Muscle of leg (tissue), 3 donors: ENCODE measurements at regions not wholly inside any gene's neighbourhood (a gene's known extent, or its start where the extent isn't known, plus 50 kb on each side); places are given as distances from the start of the nearest gene placed in this dataset.

Source experiments
- DNase-seq: peaks from one replicate; pipeline ENCODE4 v3.0.0; 2013
- H3K27ac ChIP-seq: one replicate; pipeline ENCODE4 v1.5.1; 2013; ENCODE audit warnings: mild to moderate bottlenecking, low read length, control low read depth
- H3K27me3 ChIP-seq: one replicate; pipeline ENCODE4 v1.6.1; 2013; ENCODE audit warnings: low read length; ENCODE audit not compliant: control insufficient read depth, insufficient read depth
- H3K36me3 ChIP-seq: one replicate; pipeline ENCODE4 v1.6.1; 2013; ENCODE audit warnings: low read length; ENCODE audit not compliant: control insufficient read depth, insufficient read depth
- H3K4me1 ChIP-seq: one replicate; pipeline ENCODE4 v1.6.1; 2013; ENCODE audit warnings: low read length; ENCODE audit not compliant: control insufficient read depth, insufficient read depth
- H3K4me3 ChIP-seq: one replicate; pipeline ENCODE4 v1.5.1; 2013; ENCODE audit warnings: low read length, control low read depth
- H3K9me3 ChIP-seq: replicated peaks from 2 replicates; pipeline ENCODE4 v1.6.1; 2013; ENCODE audit warnings: low read depth, low read length; ENCODE audit not compliant: control insufficient read depth
- WGBS: methylation state at CpG from one replicate; pipeline ENCODE4 v1.1.5; 2013; ENCODE audit warnings: missing lambda C conversion rate; ENCODE audit not compliant: insufficient coverage; 5-methylcytosine and 5-hydroxymethylcytosine counted together

DNA sequence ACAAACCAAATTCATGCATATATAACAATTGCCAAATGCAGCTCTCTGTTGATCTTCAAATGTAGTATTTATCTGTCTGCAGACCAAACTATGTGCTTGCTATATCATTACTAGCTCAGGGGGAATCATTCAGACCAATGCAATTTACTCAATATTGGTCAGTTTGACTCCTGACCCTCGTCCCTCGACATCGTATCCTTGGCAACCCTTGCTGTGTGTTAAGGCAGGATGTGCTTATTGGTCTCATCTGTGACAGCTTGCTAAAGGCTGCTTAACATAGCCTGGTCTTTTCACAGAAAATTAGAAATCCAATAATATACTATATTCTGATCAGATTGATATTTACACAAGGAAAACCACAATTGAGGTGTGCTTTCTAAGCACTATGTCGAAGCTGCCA lies 747.1 kb downstream of the GALR1 start:
- no peaks in the 10 kb centered on the region for H3K27me3 ChIP-seq
- no peaks in the 10 kb centered on the region for H3K36me3 ChIP-seq
- no peaks in the 10 kb centered on the region for H3K9me3 ChIP-seq
- WGBS: no CpG with 5 or more reads among the region's 4 CpGs
- H3K4me3 ChIP-seq: no peak overlapping the region
- no peak for DNase-seq
- H3K27ac ChIP-seq: no peak overlapping the region
- H3K4me1 ChIP-seq: no peaks in the 10 kb centered on the region

DNA sequence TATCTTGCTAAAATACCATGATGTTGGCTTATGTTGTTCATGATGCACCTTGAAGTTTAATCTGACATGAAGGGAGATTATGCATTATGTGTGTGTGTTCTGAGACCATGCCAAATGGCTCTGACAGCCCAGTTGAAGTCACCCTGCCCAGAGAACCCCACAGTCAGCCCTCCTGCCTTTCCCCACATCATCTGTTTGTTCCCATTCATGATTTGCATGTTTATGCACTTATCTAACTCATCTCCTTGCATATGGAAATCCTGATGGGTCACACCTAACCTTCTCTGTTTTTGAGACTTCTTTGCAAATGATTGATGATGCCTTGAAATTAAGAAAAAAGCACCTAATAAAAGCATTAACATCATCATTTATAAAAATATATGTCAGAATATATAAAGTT lies 752.2 kb downstream of the GALR1 start:
- Histone ChIP-seq H3K9me3 (no peaks in the 10 kb centered on the region), H3K27ac (no peak overlapping the region), H3K36me3 (no peaks in the 10 kb centered on the region), H3K27me3 (peaks cover 4% of the 10 kb centered on the region), H3K4me1 (no peaks in the 10 kb centered on the region), H3K4me3 (no peak overlapping the region)
- no peak for DNase-seq

DNA sequence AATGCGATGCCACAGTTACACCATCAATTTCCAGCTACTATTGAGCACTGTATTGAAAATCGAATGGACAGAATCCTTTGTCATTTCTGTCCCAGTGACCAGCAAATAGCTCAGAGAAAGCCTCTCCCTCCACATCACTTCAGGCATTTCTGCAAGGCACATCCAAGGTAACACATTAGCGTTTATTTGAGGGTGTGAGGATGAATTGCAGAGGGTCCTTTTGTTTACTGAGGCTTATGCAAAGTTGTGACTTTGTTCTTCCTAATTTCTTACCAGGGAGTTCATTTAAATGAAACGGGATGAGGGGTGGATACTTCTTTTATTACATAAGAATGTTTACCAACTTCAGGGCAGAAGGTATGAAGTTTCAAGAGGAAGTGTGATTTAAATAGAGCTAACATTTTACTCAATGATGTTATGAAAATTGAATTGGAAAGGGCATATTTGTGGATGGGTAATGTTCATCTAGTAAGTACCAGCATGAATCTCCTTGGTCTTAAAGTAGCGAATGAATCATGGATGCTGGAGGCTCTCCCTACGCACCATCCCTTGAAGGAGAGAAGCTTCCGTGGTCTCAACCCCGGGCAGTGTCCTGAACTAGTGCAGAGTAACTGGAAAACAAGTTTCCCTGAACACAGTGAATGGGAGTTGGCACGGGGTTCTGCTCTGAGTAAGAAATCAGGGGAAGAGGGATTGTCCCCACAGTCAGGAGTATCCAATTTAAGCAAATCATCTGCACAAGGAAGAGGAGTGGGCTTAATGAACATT lies 756.5 kb downstream of the GALR1 start:
- Histone ChIP-seq H3K27ac (no peak overlapping the region), H3K36me3 (no peaks in the 10 kb centered on the region), H3K9me3 (no peaks in the 10 kb centered on the region), H3K27me3 (peaks cover 4% of the 10 kb centered on the region), H3K4me1 (no peaks in the 10 kb centered on the region), H3K4me3 (no peak overlapping the region)
- no peak for DNase-seq
- WGBS: 37% methylated on average over 6 of the region's 9 CpGs

DNA sequence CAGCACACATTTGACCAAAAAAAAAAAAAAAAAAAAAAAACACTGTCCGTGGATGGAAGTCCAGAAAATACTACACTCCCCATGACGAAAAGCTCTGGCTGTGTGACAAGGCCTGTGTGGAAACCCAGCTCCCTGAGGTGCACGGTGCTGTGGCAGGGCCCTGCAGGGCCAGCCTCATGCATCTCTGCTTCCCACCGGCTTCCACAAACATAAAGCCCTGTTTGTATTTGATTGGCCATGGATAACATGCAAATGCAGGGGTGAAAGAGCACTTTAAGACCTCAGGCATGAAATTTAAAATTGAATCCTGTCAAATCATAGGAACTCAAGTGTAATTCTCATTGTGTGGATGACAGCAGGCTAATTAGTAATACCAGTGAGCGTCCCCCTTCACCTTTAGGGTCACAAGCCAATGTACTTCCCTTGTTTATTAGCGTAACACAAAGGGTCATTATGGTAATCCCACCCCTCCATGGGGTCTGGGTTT lies 757.2 kb downstream of the GALR1 start:
- no CpG with 5 or more reads among the region's 6 CpGs for WGBS
- peak; percentile 1 for DNase-seq
- no peak overlapping the region for H3K4me3 ChIP-seq
- H3K27ac ChIP-seq: no peak overlapping the region
- no peaks in the 10 kb centered on the region for H3K36me3 ChIP-seq
- H3K27me3 ChIP-seq: peaks cover 4% of the 10 kb centered on the region
- H3K4me1 ChIP-seq: no peaks in the 10 kb centered on the region
- no peaks in the 10 kb centered on the region for H3K9me3 ChIP-seq

DNA sequence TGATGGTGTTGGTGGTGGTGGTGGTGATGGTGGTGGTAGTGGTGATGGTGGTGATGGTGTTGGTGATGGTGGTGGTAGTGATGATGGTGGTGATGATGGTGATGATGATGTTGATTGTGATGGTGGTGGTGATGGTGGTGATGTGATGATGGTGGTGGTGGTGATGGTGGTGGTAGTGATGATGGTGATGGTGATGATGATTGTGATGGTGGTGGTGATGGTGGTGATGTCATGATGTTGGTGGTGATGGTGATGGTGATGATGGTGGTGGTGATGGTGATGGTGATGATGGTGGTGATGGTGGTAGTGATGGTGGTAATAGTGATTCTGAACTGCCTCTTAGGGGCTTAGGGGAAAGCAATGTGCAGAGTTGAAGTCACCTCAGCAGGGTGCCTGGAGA lies 760.7 kb downstream of the GALR1 start:
- Histone ChIP-seq H3K9me3 (no peaks in the 10 kb centered on the region), H3K4me1 (no peaks in the 10 kb centered on the region), H3K4me3 (no peak overlapping the region), H3K36me3 (no peaks in the 10 kb centered on the region), H3K27me3 (no peaks in the 10 kb centered on the region), H3K27ac (no peak overlapping the region)
- DNase-seq: no peak

DNA sequence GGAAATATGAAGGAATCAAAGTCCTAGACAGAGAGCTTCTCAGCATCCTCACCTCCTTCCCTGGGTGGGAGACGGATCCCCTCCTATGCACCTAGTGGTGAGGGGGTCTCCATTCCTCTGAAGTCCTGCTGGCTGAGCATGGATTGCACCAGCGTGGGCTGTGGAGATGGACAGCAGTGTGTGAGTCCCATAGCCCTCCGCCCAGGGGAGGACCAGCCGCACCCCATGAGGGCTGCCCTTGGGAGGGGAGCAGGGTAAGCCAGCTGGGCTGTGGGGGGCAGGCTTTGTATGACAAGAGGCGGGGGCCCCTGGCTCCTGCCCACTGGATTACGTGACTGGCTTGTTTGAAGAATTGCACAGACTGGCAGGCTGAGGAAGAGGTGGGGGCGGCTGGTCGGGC lies 768.2 kb downstream of the GALR1 start:
- H3K9me3 ChIP-seq: no peaks in the 10 kb centered on the region
- no peak for DNase-seq
- WGBS: 78% methylated on average over 6 of the region's 8 CpGs
- no peaks in the 10 kb centered on the region for H3K4me1 ChIP-seq
- H3K27me3 ChIP-seq: no peaks in the 10 kb centered on the region
- H3K4me3 ChIP-seq: no peak overlapping the region
- no peak overlapping the region for H3K27ac ChIP-seq
- no peaks in the 10 kb centered on the region for H3K36me3 ChIP-seq

DNA sequence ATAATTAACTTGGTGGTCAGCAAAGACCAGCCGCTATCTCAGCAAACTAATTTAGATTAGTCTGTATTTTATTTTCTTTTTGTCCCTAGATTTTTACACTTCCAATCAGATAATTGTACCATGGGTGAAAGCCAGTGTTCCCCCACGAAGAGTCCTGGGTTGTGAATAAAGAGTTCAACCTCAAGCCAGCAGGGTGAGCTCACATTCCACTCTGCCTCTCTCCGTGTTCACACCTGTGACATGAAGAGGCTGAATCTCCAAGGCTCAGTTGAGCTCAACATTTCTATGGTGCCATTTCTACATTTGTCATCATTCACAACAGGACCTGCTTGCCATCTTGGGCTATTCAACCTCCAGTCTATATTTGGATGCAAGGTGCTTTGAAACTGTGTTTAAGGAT lies 771.5 kb downstream of the GALR1 start:
- H3K27ac ChIP-seq: no peak overlapping the region

DNA sequence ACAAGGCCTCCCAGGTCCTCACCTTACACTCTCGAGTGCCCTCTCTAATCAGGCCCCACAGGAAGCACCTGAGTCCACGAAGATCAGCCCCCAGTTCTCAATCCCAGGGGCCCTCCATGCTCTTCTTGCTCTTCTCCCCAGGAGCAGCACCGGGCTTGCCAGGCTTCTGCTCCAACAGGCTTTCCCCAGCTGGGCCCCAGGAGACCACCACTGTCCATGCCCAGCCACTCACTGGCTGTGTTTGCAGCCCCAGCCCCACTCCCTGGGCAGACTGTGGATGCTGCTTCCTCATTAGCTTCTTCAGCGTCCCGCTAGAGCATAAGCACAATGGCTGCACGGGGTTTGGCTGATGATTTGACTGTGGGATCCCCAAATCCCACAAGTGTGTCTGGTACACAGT lies 781.9 kb downstream of the GALR1 start:
- Histone ChIP-seq H3K4me1 (no peaks in the 10 kb centered on the region), H3K9me3 (no peaks in the 10 kb centered on the region), H3K36me3 (no peaks in the 10 kb centered on the region), H3K27ac (no peak overlapping the region), H3K27me3 (no peaks in the 10 kb centered on the region), H3K4me3 (no peak overlapping the region)
- WGBS: 48% methylated on average over 6 of the region's 6 CpGs
- DNase-seq: no peak

More for the DNA sequence above, 771.5 kb downstream of the GALR1 start:
- Histone ChIP-seq H3K27me3 (no peaks in the 10 kb centered on the region), H3K36me3 (no peaks in the 10 kb centered on the region), H3K4me3 (no peak overlapping the region), H3K9me3 (no peaks in the 10 kb centered on the region), H3K4me1 (no peaks in the 10 kb centered on the region)
- DNase-seq: no peak
- WGBS: 40% methylated on average over 1 of the region's 3 CpGs

DNA sequence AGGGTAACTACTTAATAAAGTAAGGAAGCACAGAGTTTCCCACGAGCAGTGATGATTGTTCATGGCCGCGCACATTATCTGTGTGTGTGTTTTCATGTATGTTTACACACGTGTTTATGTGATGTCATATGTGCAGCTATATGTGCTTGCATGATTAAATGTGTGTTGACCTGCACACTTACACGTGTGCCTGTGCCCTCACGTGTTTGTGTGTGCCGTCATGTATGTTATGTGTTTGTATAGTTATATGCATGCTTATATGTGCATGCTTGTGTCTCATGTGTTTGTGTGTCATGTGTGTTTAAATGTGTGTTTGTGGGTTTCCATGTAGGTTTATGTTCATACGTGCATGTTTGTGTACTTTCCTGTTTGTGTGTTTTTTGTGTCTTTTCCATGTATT lies 782.3 kb downstream of the GALR1 start:
- 80% methylated on average over 7 of the region's 8 CpGs for WGBS
- Histone ChIP-seq H3K4me1 (no peaks in the 10 kb centered on the region), H3K36me3 (no peaks in the 10 kb centered on the region), H3K4me3 (no peak overlapping the region), H3K27ac (no peak overlapping the region), H3K9me3 (no peaks in the 10 kb centered on the region), H3K27me3 (no peaks in the 10 kb centered on the region)
- DNase-seq: no peak

DNA sequence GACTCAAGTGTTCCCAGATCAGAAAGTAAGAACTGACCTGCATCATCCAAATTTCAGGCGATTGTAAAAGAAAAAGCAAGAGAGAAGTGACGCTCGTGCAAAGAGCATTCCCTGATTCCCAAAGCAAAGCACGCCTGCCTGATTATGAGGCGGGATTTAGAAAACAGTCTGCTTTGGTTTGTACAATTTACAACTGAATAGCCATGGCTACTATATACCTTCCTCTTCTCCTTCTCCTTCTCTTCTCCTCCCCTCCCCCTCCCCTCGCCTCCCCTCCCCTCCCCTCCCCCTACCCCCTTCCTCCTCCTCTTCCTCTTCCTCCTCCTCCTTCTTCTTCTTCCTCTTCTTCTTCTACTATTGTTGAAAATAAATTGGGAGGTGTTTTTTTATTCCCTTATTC lies 782.9 kb downstream of the GALR1 start:
- H3K36me3 ChIP-seq: no peaks in the 10 kb centered on the region
- no peaks in the 10 kb centered on the region for H3K9me3 ChIP-seq
- no peak overlapping the region for H3K27ac ChIP-seq
- WGBS: no CpG with 5 or more reads among the region's 6 CpGs
- H3K27me3 ChIP-seq: no peaks in the 10 kb centered on the region
- no peak overlapping the region for H3K4me3 ChIP-seq
- DNase-seq: no peak
- no peaks in the 10 kb centered on the region for H3K4me1 ChIP-seq

DNA sequence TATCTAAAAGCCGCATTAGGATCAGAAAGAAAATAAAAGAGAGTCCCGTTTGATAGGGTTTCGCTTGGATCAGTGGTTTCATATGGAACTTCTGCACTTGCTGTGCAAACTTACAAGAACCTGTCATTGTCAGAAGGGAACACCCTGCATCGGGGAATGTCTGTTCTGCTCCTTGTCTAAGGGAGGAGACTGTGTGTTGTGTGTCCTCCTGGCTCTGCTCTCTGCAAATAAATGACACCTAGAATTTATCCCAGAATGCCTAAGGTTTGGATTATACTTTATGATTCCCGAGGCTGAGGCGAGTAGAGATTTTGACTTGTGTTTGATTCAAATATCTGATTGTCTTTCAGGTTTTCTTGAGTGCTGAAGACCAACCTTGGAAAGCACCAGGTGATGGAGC lies 785.1 kb downstream of the GALR1 start:
- Histone ChIP-seq H3K4me3 (no peak overlapping the region), H3K27me3 (no peaks in the 10 kb centered on the region), H3K9me3 (no peaks in the 10 kb centered on the region), H3K4me1 (no peaks in the 10 kb centered on the region), H3K36me3 (no peaks in the 10 kb centered on the region), H3K27ac (no peak overlapping the region)
- no peak for DNase-seq
- WGBS: 85% methylated on average over 5 of the region's 6 CpGs
